ENCODE measurements at regions not wholly inside any gene's neighbourhood (a gene's known extent, or its start where the extent isn't known, plus 50 kb on each side); places are given as distances from the start of the nearest gene placed in this dataset.
"Not testable (repeated sequence)": the region's sequence is repeated elsewhere in the genome, so short reads cannot be mapped to it uniquely, and the experiment has no call there.

GRCh38 chr12:131621701-131622421 lies 89.0 kb upstream of the SFSWAP start:
- H3K4me3 ChIP-seq (ENCODE audit: low read depth, poor library complexity, severe bottlenecking) = no peak overlapping the region
- WGBS, 2 donors = 35 to 43% methylated on average over 12 to 17 of the region's 19 CpGs
- no peak for TF ChIP-seq CTCF (IDR thresholded peaks at IDR 0.05)
- no peak for TF ChIP-seq POLR2A (IDR thresholded peaks at IDR 0.05)
- no peak for DNase-seq (ENCODE audit: low spot score in 2 of 2)
- intact Hi-C loops (cut with DNase I; ENCODE audit: low total_unique reads) = no loop called here

GRCh38 chr12:131622422-131622955 lies 88.4 kb upstream of the SFSWAP start:
- DNase-seq (ENCODE audit: low spot score in 2 of 2) = no peak
- intact Hi-C loops (cut with DNase I; ENCODE audit: low total_unique reads) = no loop called here
- TF ChIP-seq CTCF (IDR thresholded peaks at IDR 0.05) (no peak), POLR2A (IDR thresholded peaks at IDR 0.05) (no peak)
- WGBS, 2 donors = 84 to 88% methylated on average over 11 to 13 of the region's 14 CpGs
- no peak overlapping the region for H3K4me3 ChIP-seq (ENCODE audit: low read depth, poor library complexity, severe bottlenecking)

GRCh38 chr12:131623404-131624368 lies 87.2 kb upstream of the SFSWAP start:
- intact Hi-C loops (cut with DNase I; ENCODE audit: low total_unique reads) = loop anchor here (2.0 kb wide), 1 partner anchor 281 kb away; no protein-coding TSS in a partner anchor
- 89 to 90% methylated on average over 11 to 13 of the region's 15 CpGs for WGBS, 2 donors
- DNase-seq (ENCODE audit: low spot score in 2 of 2); H3K4me3 ChIP-seq (ENCODE audit: low read depth, poor library complexity, severe bottlenecking): not testable (repeated sequence)

- 17 to 24% methylated on average over 3 of the region's 3 CpGs for WGBS, 2 donors
- not testable (repeated sequence) for H3K4me3 ChIP-seq (ENCODE audit: low read depth, poor library complexity, severe bottlenecking); DNase-seq (ENCODE audit: low spot score in 2 of 2)
- intact Hi-C loops (cut with DNase I; ENCODE audit: low total_unique reads) = loop anchor here (2.0 kb wide), 1 partner anchor 282 kb away; no protein-coding TSS in a partner anchor
Measured at GRCh38 chr12:131624369-131624739, 86.5 kb upstream of the SFSWAP start.

- not testable (repeated sequence) for H3K4me3 ChIP-seq (ENCODE audit: low read depth, poor library complexity, severe bottlenecking); DNase-seq (ENCODE audit: low spot score in 2 of 2)
- intact Hi-C loops (cut with DNase I; ENCODE audit: low total_unique reads) = loop anchor here (2.0 kb wide), 1 partner anchor 282 kb away; no protein-coding TSS in a partner anchor
- 15 to 22% methylated on average over 12 of the region's 12 CpGs for WGBS, 2 donors
Measured at GRCh38 chr12:131624756-131625501, 86.0 kb upstream of the SFSWAP start.

GRCh38 chr12:131625966-131626722 lies 84.7 kb upstream of the SFSWAP start:
- H3K4me3 ChIP-seq (ENCODE audit: low read depth, poor library complexity, severe bottlenecking); DNase-seq (ENCODE audit: low spot score in 2 of 2): not testable (repeated sequence)
- WGBS, 2 donors = 47 to 52% methylated on average over 21 of the region's 21 CpGs
- intact Hi-C loops (cut with DNase I; ENCODE audit: low total_unique reads) = loop anchor here (2.0 kb wide), 1 partner anchor 283 kb away; no protein-coding TSS in a partner anchor

DNA sequence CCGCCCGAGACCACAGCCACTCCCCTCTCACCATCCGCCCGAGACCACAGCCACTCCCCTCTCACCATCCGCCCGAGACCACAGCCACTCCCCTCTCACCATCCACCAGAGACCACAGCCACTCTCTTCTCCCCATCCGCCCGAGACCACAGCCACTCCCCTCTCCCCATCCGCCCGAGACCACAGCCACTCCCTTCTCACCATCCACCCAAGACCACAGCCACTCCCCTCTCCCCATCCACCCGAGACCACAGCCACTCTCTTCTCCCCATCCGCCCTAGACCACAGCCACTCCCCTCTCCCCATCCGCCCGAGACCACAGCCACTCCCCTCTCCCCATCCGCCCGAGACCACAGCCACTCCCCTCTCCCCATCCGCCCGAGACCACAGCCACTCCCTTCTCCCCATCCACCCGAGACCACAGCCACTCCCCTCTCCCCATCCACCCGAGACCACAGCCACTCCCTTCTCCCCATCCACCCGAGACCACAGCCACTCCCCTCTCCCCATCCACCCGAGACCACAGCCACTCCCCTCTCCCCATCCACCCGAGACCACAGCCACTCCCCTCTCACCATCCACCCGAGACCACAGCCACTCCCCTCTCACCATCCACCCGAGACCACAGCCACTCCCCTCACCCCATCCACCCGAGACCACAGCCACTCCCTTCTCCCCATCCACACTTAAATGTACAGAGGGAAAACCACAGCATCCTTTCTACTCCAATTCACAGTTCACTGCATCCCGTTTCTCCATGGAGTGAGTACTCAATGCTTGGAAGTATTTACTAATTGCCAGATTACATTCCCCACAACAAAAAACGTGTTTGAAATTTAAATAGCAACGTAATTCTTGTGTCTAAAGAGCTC lies 83.5 kb upstream of the SFSWAP start:
- WGBS, 2 donors = 37 to 54% methylated on average over 21 to 28 of the region's 29 CpGs
- DNase-seq (ENCODE audit: low spot score in 2 of 2); H3K4me3 ChIP-seq (ENCODE audit: low read depth, poor library complexity, severe bottlenecking); intact Hi-C loops (cut with DNase I; ENCODE audit: low total_unique reads): not testable (repeated sequence)

Measured in lower leg skin (tissue), 4 donors.